Common myeloid progenitor, CD34-positive (primary cell): ENCODE measurements at regions not wholly inside any gene's neighbourhood (a gene's known extent, or its start where the extent isn't known, plus 50 kb on each side); places are given as distances from the start of the nearest gene placed in this dataset.
"Not testable (repeated sequence)": the region's sequence is repeated elsewhere in the genome, so short reads cannot be mapped to it uniquely, and the experiment has no call there.

Source experiments
- CTCF ChIA-PET: fragments of 350-600 bp; sonication (Branson Sonifier 250); formaldehyde crosslinking; loops from one replicate; lab custom pipeline; 2021; ENCODE audit warnings: antibody characterized with exemption; lab: Charles Lee
- POLR2A ChIA-PET: fragments of 350-600 bp; sonication (Branson Sonifier 250); formaldehyde crosslinking; loops from one replicate; lab custom pipeline; 2021; ENCODE audit warnings: antibody characterized with exemption; lab: Charles Lee
- DNase-seq, 3 donors: peaks; one replicate each; pipeline versions ENCODE4 v3.0.0 to v3.0.0-alpha.2; 2013
- H3K27ac ChIP-seq, 2 experiments: 1 replicate in 1 of 2; 2 replicates in 1 of 2; pipeline ENCODE4 v1.7.0; 2013; ENCODE audit warnings: inconsistent platforms in 2 of 2, low read length in 2 of 2, mild to moderate bottlenecking in 2 of 2, low read depth in 1 of 2, moderate library complexity in 1 of 2; ENCODE audit not compliant: severe bottlenecking in 2 of 2, insufficient read depth in 1 of 2, poor library complexity in 1 of 2
- H3K27me3 ChIP-seq, 5 experiments: replicated peaks in 2 of 5; 1 replicate in 3 of 5; 2 replicates in 2 of 5; pipeline versions ENCODE4 v1.6.1 to v1.7.0; 2013; ENCODE audit warnings: low read length in 4 of 5, mild to moderate bottlenecking in 2 of 5, moderate library complexity in 2 of 5, inconsistent platforms in 1 of 5; ENCODE audit not compliant: insufficient read depth in 5 of 5, control insufficient read depth in 4 of 5
- H3K36me3 ChIP-seq, 4 experiments: 1 replicate in 2 of 4; 2 replicates in 2 of 4; pipeline versions ENCODE4 v1.6.1 to v1.7.0; 2013; ENCODE audit warnings: low read length in 3 of 4, control low read depth in 1 of 4, mild to moderate bottlenecking in 1 of 4; ENCODE audit not compliant: control insufficient read depth in 4 of 4, insufficient read depth in 4 of 4
- H3K4me1 ChIP-seq, 4 experiments: 1 replicate in 3 of 4; 2 replicates in 1 of 4; pipeline versions ENCODE4 v1.6.1 to v1.7.1; 2013; ENCODE audit warnings: low read length in 3 of 4, mild to moderate bottlenecking in 3 of 4, control low read depth in 1 of 4, inconsistent platforms in 1 of 4, moderate library complexity in 1 of 4; ENCODE audit not compliant: control insufficient read depth in 4 of 4, insufficient read depth in 4 of 4; ENCODE audit errors: control extremely low read depth in 1 of 4
- H3K4me3 ChIP-seq, 7 experiments: 1 replicate in 4 of 7; 2 replicates in 3 of 7; pipeline versions ENCODE4 v1.5.1 to v1.7.0; 2013; ENCODE audit warnings: mild to moderate bottlenecking in 7 of 7, low read length in 6 of 7, moderate library complexity in 6 of 7, inconsistent platforms in 2 of 7, low read depth in 2 of 7, control low read depth in 1 of 7; ENCODE audit not compliant: insufficient read depth in 4 of 7, control insufficient read depth in 1 of 7; ENCODE audit errors: extremely low read depth in 1 of 7
- H3K9me3 ChIP-seq, 5 experiments: 1 replicate in 4 of 5; 2 replicates in 1 of 5; pipeline versions ENCODE4 v1.6.1 to v1.7.1; 2013; ENCODE audit warnings: low read length in 4 of 5, mild to moderate bottlenecking in 2 of 5, inconsistent platforms in 1 of 5, low read depth in 1 of 5, moderate library complexity in 1 of 5; ENCODE audit not compliant: control insufficient read depth in 4 of 5, insufficient read depth in 2 of 5; ENCODE audit errors: control extremely low read depth in 1 of 5
- WGBS: methylation state at CpG from one replicate; pipeline ENCODE4 v1.1.5; 2013; ENCODE audit not compliant: insufficient coverage; 5-methylcytosine and 5-hydroxymethylcytosine counted together

DNA sequence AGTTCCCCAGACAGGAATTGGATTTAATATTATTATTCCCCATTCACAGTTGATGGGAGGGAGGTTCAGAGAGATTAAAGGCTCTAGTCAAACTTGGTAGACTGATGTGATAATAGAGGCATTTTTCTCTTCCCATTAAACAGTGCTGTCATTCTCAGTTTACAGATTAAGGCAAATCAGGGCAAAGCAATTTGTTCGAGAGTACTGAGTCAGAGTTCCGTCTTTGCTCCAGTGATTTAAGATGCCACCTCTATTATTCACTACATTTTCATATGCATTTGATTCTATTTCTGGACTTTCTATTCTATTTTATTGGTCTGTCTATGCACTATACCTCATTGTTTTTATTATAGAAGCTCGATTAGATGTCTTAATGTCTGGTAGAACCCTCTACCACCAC, 201.0 kb upstream of the RAI14 start:
- peaks cover 0 to 3% (median 0%) of the 10 kb centered on the region in 5 experiments for H3K9me3 ChIP-seq
- H3K36me3 ChIP-seq = no peaks in the 10 kb centered on the region
- H3K4me1 ChIP-seq = no peaks in the 10 kb centered on the region
- ChIA-PET POLR2A (no interaction called here), CTCF (no interaction called here)
- no peak overlapping the region for H3K4me3 ChIP-seq
- WGBS = no CpG with 5 or more reads among the region's 3 CpGs
- DNase-seq = no peak
- no peaks in the 10 kb centered on the region for H3K27me3 ChIP-seq
- H3K27ac ChIP-seq = no peak overlapping the region

DNA sequence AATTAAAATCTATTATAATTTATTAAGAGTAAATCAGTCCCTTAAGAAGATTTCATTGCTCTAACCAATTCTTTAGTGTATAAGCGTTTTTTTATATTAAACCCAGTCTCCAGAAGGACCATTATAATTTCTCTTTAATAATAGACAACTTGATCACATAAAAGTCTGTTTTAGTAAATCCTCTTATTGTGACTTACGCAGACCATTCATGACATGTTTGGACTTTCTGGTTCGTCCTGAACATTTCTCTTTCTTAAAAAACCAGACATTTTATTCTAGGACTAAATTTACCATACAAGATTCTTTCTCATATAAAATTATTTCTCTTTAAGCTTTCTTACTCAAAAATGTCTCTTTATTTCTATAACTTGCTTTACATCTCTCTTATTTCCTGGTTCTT, 196.2 kb upstream of the RAI14 start:
- DNase-seq = peak in 2 of 3 donors; percentile 6 to 7
- H3K4me3 ChIP-seq = no peak overlapping the region
- POLR2A ChIA-PET = no interaction called here
- CTCF ChIA-PET = interaction anchor here (1.3 kb wide), 1 partner anchor 10 kb away, joined by 4 read pairs; no protein-coding TSS in a partner anchor
- H3K27ac ChIP-seq = no peak overlapping the region
- H3K4me1 ChIP-seq = no peaks in the 10 kb centered on the region
- 48% methylated on average over 2 of the region's 3 CpGs for WGBS
- H3K27me3 ChIP-seq = no peaks in the 10 kb centered on the region
- no peaks in the 10 kb centered on the region for H3K36me3 ChIP-seq
- H3K9me3 ChIP-seq = peaks cover 0 to 4% (median 1%) of the 10 kb centered on the region in 5 experiments

DNA sequence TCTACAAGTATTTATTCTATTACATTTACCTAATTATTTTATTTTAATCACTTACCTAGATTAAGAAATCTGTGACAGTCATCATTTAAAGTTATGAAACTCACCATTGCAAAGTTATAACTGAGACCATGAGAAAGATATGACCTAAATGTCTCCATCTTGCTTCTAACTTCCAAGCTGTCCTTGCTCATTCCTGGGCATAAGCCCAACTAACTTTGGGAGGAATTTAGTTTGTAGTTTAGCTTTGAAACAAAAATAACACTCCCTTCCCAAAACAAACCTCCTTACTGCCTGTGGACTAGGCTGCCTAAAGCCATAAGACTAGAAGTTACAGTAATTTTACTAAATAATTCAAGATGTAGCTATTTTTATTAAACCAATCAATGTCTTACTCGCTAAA, 195.6 kb upstream of the RAI14 start:
- ChIA-PET CTCF (interaction anchor here (1.3 kb wide), 1 partner anchor 9 kb away, joined by 4 read pairs; no protein-coding TSS in a partner anchor), POLR2A (no interaction called here)
- Histone ChIP-seq H3K4me3 (no peak overlapping the region), H3K36me3 (no peaks in the 10 kb centered on the region), H3K9me3 (peaks cover 0 to 4% (median 1%) of the 10 kb centered on the region in 5 experiments), H3K27me3 (no peaks in the 10 kb centered on the region), H3K4me1 (no peaks in the 10 kb centered on the region), H3K27ac (no peak overlapping the region)
- WGBS = no CpG with 5 or more reads among the region's 1 CpG
- no peak for DNase-seq

DNA sequence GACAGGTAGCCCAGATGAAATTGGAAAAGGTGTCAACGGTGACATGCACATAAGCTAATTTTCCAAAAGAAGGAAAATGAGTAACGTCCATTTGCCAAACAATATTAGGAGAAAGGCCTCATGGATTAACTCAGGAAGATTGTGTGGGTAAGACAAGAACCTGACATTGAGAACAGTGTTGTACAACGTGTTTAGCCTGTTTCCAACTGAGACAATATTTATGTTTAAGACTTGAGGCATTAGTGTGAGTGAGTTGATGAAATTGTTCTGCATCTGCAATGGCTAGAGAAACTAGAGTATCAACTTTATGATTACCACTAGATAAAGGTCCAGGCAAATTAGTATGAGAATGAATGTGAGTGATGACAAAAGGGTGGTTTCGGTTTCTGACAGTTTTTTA, 191.3 kb upstream of the RAI14 start:
- Histone ChIP-seq H3K9me3 (peaks cover 0 to 4% (median 0%) of the 10 kb centered on the region in 5 experiments), H3K27ac (no peak overlapping the region), H3K4me3 (peak overlapping the region in 1 of 7 experiments; percentile 16), H3K4me1 (no peaks in the 10 kb centered on the region), H3K36me3 (no peaks in the 10 kb centered on the region), H3K27me3 (no peaks in the 10 kb centered on the region)
- CTCF ChIA-PET = interaction anchor here (0.8 to 1.8 kb wide), 2 partner anchors 12 to 15 kb away, joined by 3 to 4 read pairs; no protein-coding TSS in a partner anchor
- POLR2A ChIA-PET = no interaction called here
- no peak for DNase-seq
- 78% methylated on average over 3 of the region's 4 CpGs for WGBS

DNA sequence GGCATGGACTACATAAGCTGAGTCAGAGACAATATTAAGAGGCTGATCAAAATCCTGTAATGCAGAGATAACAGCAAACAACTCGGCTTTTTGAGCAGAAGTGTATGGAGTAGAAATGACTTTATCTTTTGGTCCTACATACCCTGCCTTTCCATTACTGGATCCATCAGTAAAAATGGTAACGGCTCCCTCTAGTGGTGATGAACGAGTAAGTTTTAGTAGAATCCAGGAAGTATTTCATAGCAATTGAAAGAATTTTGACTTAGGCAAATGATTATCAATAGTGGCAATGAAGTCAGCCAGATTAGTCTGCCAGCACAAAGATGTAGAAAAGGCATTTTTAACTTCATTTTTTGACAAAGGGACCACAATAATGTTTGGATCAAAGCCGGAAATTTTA, 190.8 kb upstream of the RAI14 start:
- POLR2A ChIA-PET = not testable (repeated sequence)
- CTCF ChIA-PET = interaction anchor here (0.8 to 1.8 kb wide), 2 partner anchors 11 to 15 kb away, joined by 3 to 4 read pairs; no protein-coding TSS in a partner anchor

DNA sequence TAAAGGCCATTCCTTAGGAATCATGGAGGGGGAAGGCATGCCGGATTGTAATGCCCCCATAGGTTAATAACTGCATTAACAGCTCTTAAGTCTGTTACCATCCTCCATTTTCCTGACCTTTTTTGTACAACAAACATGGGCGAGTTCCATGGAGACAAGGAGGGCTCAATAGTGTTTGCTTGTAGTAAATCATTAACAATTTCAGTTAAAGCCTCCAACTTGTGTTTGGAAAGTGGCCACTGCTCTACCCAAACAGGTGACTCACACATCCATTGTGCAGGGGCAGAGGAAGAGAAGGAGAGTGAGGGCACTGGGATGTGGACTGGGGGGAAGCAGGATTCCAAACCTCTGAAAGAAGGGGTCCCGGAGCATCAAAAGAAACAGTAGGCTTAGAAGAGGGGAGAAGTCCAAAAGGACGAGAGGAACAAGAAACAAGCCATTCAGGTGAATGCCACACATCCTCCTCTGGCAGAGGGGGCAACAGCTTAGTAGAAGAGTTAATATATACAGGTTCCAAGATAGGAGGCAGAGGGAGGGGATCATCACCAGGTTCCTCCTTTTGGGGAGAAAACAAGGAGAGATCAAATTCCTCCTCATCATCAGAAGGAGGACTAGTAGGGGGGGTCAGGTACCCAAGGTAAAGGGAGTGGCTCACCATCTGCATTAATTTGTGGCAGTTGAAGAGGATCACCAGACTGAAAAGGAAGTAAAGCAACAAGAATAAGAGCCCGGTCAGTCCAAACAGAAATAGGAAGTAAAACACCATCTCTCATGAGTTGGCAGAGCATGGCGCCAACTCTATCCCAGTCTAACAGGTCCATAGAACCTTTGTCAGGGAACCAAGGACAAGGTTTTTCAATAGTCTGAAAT, 189.4 kb upstream of the RAI14 start:
- DNase-seq = peak in 2 of 3 donors; percentile 9 to 23
- H3K4me3 ChIP-seq, H3K36me3 ChIP-seq, H3K4me1 ChIP-seq, POLR2A ChIA-PET, H3K27ac ChIP-seq, H3K27me3 ChIP-seq, H3K9me3 ChIP-seq: not testable (repeated sequence)
- WGBS = 61% methylated on average over 4 of the region's 6 CpGs
- CTCF ChIA-PET = interaction anchor here (0.9 to 1.1 kb wide), 2 partner anchors 10 to 11 kb away, joined by 3 read pairs; no protein-coding TSS in a partner anchor

More for the DNA sequence above, 190.8 kb upstream of the RAI14 start:
- not testable (repeated sequence) for H3K4me1 ChIP-seq, H3K36me3 ChIP-seq, H3K27ac ChIP-seq, H3K27me3 ChIP-seq, H3K9me3 ChIP-seq
- H3K4me3 ChIP-seq = peak overlapping the region in 1 of 7 experiments; percentile 16
- DNase-seq = peak; percentile 43 to 72 (median 70)
- WGBS = no CpG with 5 or more reads among the region's 4 CpGs

DNA sequence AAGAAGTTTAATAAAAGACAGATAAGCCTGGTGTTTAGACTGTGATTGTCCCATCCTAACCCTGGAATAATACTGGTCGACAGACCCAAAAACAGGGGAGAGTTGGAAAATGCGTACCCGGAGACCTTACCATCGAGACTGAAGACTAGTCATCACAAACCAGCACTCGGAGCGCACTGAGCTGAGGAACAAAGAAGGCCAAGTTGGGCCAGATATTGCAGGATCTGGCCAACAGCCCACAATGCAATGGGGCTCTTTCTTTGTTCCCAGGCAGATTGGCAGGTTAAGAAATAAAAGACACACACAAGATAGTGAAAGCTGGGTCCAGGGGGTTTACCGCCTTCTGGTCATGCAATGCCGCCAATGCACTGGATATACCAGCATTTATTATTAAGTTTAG, 188.7 kb upstream of the RAI14 start:
- no peaks in the 10 kb centered on the region for H3K9me3 ChIP-seq
- H3K27me3 ChIP-seq = no peaks in the 10 kb centered on the region
- POLR2A ChIA-PET = no interaction called here
- no peak overlapping the region for H3K4me3 ChIP-seq
- H3K4me1 ChIP-seq = no peaks in the 10 kb centered on the region
- CTCF ChIA-PET = no interaction called here
- DNase-seq = no peak
- H3K36me3 ChIP-seq = no peaks in the 10 kb centered on the region
- 92% methylated on average over 8 of the region's 8 CpGs for WGBS
- no peak overlapping the region for H3K27ac ChIP-seq
